NB4 (cell line): ENCODE measurements at regions not wholly inside any gene's neighbourhood (a gene's known extent, or its start where the extent isn't known, plus 50 kb on each side); places are given as distances from the start of the nearest gene placed in this dataset.

ENCODE experiments used
- CTCF ChIP-seq: IDR thresholded peaks from one replicate; pipeline ENCODE4 v1.5.1; 2012; ENCODE audit warnings: low read depth, low read length
- MAX ChIP-seq: IDR thresholded peaks from 2 replicates; pipeline ENCODE4 v1.6.1; 2011; ENCODE audit warnings: low read depth, low read length
- MYC ChIP-seq: IDR thresholded peaks from 2 replicates; pipeline ENCODE4 v1.6.1; 2011; ENCODE audit warnings: low read depth, low read length

- TF ChIP-seq MAX (no peak), MYC (no peak), CTCF (no peak)
These were observed 685.2 kb downstream of the TBL1XR1 start for GRCh38 chr3:176512037-176512436.
